H1 (cell line): ENCODE measurements at regions not wholly inside any gene's neighbourhood (a gene's known extent, or its start where the extent isn't known, plus 50 kb on each side); places are given as distances from the start of the nearest gene placed in this dataset.
"Not testable (repeated sequence)": the region's sequence is repeated elsewhere in the genome, so short reads cannot be mapped to it uniquely, and the experiment has no call there.

Source experiments
- CHD2 ChIP-seq: IDR thresholded peaks from 2 replicates; pipeline ENCODE4 v1.6.1; 2012; ENCODE audit warnings: low read length, improper control_type of control experiment
- EZH2 ChIP-seq: fragments of 200-600 bp; sonication (generic); IDR thresholded peaks from 2 replicates; pipeline ENCODE4 v1.7.1; 2012; ENCODE audit warnings: low read depth, mild to moderate bottlenecking, moderate library complexity, low read length, inconsistent platforms; ENCODE audit not compliant: severe bottlenecking
- NRF1 ChIP-seq: IDR thresholded peaks from 2 replicates; pipeline ENCODE4 v1.6.1; 2011; ENCODE audit warnings: mild to moderate bottlenecking, low read depth, low read length, improper control_type of control experiment
- RAD21 ChIP-seq, 2 experiments: IDR thresholded peaks in 1 of 2; conservative IDR thresholded peaks in 1 of 2; 2 replicates each; pipeline ENCODE4 v1.6.1; 2011; ENCODE audit warnings: low read depth in 2 of 2, low read length in 2 of 2, improper control_type of control experiment in 1 of 2, inconsistent platforms in 1 of 2, mild to moderate bottlenecking in 1 of 2, moderate library complexity in 1 of 2
- RNF2 ChIP-seq: fragments of 200-900, 300-1000 bp; sonication (generic); IDR thresholded peaks from 2 replicates; pipeline ENCODE4 v1.7.1; 2016; ENCODE audit warnings: borderline replicate concordance, low read depth, mild to moderate bottlenecking, antibody characterized with exemption, low read length; ENCODE audit not compliant: poor library complexity, severe bottlenecking; ENCODE audit errors: missing control alignments
- TAF1 ChIP-seq: IDR thresholded peaks from 2 replicates; pipeline ENCODE4 v1.6.1; 2011; ENCODE audit warnings: mild to moderate bottlenecking, low read depth, low read length
- YY1 ChIP-seq: IDR thresholded peaks from 2 replicates; pipeline ENCODE4 v1.6.1; 2011; ENCODE audit warnings: low read depth, mild to moderate bottlenecking, low read length
- TF ChIP-seq, protein P1 (sequence below): IDR thresholded peaks from 2 replicates; pipeline ENCODE4 v1.6.1; 2012; ENCODE audit warnings: inconsistent platforms

DNA sequence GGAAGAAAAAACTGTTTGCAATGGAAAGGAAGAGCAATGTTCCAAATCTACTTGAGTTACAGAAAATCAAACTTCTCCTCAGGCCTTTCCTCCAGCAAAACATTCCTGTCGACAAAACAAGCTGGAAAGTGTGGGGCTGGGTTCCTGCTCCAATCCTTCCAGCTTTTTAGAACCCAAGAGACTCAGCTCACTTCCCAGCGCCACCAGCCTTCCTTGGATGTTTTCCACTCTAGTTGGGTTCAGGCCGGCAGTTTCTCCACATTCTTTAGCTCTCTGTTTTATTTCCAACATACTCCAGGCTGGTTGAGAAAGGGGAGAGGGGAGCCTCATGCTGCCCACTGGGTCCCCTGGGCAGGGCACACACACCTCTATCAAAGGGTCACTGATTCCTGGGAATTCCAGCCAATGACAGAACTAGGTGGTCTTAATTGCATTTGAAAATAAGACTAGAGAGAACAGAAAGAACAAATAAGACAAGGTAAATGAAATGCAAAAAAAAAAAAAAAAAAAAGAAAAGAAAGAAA lies 287.5 kb upstream of the FRG1 start:
- not testable (repeated sequence) for TF ChIP-seq TAF1; YY1; CHD2; RNF2; EZH2; NRF1; RAD21 (IDR thresholded peaks at IDR 0.05 in 1 of 2, conservative IDR thresholded peaks at IDR 0.05 in 1 of 2; ENCODE audit: low read depth in 2 of 2, low read length in 2 of 2)
- TF ChIP-seq, protein P1, sequence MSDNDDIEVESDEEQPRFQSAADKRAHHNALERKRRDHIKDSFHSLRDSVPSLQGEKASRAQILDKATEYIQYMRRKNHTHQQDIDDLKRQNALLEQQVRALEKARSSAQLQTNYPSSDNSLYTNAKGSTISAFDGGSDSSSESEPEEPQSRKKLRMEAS: not testable (repeated sequence)
